Activated CD4-positive, alpha-beta T cell treated with anti-CD3 and anti-CD28 coated beads, Interleukin-2, amount 50 U/mL, for 4 hours (primary cell): ENCODE measurements at regions not wholly inside any gene's neighbourhood (a gene's known extent, or its start where the extent isn't known, plus 50 kb on each side); places are given as distances from the start of the nearest gene placed in this dataset.
"Not testable (repeated sequence)": the region's sequence is repeated elsewhere in the genome, so short reads cannot be mapped to it uniquely, and the experiment has no call there.

ENCODE experiments used
- DNase-seq, 2 experiments: peaks; one replicate each; pipeline ENCODE4 v3.0.0-alpha.2; 2020

DNA sequence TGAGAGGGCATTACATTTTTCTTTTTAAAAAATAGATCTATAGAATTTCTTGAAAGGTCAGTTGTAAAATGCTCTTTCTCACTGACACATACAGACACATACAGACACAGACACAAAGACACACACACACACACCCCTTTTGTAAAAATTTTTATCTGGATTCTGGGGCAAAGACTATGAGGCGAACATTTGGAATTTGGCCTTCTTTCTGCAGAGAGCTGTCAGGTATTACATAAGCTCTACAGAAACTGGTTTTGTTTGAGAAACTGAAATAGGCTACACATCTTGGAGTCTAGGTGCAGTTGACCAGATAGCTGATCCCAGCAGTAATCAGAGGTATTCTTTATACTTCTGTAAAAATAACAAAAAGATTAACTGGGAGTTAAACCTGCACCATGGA is 315.9 kb upstream of the RPS23 start:
- DNase-seq, result no peak

DNA sequence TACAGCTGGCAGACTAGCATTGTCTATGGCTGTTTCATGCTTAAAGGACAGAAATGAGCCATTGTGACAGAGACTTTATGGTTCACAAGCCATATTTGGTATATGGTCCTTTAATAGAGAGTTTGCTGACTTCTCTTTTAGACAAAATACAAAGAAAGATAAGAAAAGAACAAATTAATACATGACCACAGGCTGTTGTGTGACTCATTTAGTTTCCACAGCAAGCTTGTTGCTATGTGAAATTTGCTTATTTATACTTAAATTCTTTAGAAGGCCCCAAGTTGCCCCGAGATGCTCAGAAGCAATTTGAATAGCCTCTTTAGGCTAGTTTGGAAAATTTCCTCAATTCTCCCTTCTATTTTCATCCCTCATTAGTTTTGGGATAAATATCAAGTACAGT is 315.3 kb upstream of the RPS23 start:
- DNase-seq, result no peak

DNA sequence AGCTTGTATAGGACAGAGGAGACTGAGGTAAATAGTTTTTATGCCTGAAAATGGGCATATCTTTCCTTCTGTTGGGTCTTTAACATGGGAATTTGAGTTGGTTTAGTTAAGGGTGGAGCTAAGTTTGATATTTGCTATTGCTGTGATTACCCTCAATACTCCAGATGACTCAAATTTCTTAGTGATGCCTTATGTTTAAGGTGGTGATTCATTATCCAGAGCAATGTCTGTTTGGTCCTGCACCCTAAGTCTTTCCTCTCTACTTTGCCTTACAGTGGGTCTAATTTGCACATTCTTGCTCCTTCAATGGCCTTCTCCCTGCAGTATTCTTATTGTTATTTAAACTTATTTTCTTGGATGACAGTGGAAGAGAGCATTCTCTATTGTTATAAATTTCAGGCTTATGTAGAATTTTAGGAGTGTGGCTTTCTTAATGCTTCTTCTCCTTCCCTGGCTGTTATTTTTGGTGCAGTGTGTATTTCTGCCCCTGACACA is 312.9 kb upstream of the RPS23 start:
- no peak for DNase-seq

DNA sequence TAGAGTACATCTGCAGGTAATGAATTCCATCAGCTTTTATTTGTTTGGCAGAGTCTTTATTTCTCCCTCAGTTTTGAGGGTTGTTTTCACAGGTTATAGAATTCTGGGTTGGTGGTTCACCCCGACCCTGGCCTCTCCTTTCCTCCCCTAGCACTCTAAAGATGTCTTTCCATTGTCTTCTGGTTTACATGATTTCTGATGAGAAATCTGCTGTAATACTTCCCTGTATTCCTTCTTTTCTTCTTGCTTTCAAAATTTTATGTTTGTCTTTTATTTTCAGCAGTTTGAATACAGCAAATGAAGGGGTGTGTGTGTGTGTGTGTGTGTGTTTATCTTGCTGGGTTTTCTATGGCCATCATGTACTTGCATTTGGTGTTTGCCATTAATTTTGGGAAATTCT is 312.0 kb upstream of the RPS23 start:
- no peak for DNase-seq

GRCh38 chr5:82586661-82587310 is 308.6 kb upstream of the RPS23 start:
- DNase-seq, result no peak

DNA sequence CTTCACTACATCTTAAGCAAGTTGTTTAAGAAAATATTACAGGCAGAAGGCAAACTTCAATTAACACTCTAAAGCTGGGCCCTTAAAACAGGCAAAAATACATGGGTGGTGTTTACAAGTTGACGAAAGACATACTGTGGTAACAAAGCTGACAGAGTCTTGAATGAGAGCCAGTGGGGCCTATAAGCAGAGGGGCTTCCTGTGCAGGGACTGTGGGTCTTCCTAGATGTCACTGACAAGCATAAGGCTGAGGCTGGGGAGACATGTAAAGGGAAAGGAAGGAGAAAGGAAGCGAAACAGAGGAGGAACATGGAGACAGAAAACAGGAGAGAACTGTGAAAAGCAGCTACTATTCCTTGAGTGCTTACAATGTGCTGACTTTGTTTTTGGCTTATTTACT is 308.0 kb upstream of the RPS23 start:
- DNase-seq, result no peak

GRCh38 chr5:82584631-82585030 is 306.5 kb upstream of the RPS23 start:
- no peak for DNase-seq

DNA sequence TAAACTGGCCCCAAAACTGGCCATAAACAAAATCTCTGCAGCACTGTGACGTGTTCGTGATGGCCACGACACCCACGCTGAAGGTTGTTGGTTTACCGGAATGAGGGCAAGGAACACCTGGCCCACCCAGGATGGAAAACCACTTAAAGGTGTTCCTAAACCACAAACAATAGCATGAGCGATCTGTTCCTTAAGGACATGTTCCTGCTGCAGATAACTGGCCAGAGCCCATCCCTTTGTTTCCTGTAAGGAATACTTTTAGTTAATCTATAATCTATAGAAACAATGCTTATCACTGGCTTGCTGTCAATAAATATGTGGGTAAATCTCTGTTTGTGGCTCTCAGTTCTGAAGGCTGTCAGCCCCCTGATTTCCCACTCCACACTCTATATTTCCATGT is 305.2 kb upstream of the RPS23 start:
- DNase-seq, result not testable (repeated sequence)

GRCh38 chr5:82564963-82565362 is 286.8 kb upstream of the RPS23 start:
- DNase-seq, result no peak

DNA sequence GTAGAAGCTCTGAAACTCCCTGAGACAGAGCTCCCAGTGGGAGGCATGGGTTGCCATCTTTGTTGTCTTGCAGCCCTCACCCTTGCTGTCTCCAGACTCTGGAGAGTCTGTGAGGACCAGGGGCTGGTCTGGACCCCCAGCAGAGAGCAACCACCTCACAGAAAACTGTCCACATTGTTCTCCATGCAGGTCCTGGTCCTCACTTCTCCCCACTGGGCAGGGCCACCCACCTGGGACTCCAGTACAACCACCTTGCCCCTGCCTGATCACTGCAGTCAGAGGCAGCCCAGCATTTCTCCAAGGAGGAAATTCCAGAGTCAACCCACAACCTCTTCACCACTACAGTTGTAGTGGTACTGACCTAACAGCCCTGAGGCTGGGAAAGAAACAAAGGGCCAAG is 285.6 kb upstream of the RPS23 start:
- no peak for DNase-seq

DNA sequence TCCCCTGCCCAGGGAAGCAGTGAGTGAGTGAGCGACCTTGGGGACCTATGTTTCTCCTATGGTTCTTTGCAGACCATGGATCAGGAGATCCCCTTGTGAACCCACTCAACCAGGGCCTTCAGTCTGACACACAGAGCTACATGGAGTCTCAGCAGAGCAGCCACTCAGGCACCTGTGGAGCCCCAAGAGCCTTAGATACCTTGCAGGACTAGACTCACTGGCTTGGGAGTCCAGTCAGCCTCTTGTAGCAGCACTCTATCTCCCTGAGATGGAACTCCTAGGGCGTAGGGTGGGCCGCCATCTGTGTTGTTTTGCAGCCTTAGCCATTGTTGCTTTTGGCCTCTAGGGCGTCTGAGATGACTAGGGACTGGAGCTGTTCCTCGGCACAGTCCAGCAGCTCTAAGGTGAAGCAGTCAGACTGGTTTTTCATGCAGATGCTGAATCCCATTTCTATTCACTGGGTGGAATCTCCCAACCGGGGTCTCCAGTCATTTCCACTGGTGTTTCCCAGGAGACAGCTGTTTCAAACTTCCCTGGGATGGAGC is 284.6 kb upstream of the RPS23 start:
- no peak for DNase-seq

DNA sequence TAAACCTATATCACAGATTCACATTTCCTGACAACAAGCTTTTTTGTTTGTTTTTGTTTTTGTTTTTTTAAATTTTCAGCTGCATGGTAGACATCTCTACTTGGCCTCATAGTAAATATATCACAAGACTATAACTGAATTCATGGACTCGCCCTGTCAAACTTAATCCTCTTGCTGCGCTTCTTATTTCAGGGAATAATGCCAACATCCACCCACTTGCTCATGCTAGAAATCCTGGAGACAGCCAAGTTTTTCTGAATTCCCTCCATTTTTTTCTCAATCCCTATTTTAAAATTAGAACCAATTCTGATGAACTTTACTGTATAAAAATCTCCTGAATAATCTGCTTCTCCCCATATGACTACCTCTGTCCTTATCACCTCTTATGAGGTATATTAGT is 283.6 kb upstream of the RPS23 start:
- DNase-seq, result no peak

DNA sequence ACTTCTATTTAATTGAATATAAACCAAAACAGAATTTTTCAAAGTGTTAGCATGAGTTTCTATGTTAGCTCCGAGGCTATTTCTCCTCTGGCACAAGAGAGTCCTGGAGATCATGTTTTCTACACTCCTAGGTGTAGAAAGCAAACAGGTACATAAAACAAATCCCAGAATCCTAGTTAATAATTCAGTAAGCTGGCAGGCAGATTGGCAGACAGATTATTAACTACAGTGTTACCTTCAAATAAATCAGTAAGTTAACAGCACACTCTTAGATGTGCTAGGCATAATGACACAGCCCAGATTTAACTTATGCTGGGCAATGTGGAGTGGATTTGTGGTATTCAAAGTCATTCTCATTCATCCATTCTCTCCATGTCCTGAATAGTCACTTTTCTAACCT is 282.8 kb upstream of the RPS23 start:
- DNase-seq, result no peak

DNA sequence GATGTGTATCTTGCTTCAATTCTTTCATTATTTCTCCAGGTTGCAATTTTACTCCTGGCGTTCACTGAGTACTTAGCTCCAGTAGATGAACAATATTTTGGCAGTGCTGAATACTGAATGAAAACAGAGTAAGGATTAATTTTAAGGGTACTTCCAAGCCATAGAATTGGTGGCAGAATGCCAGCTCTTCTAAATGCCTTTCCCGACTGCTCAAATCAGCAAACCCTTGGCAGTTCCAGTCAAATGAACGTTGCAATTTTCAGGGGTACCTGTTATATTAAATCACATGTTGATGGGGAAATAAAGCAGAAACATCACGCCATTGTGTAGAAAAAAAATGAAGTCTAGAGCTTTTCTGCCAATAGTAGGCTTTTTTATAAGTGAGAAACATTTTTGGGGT is 282.4 kb upstream of the RPS23 start:
- no peak for DNase-seq

GRCh38 chr5:82551840-82552385 is 273.8 kb upstream of the RPS23 start:
- DNase-seq, result no peak

DNA sequence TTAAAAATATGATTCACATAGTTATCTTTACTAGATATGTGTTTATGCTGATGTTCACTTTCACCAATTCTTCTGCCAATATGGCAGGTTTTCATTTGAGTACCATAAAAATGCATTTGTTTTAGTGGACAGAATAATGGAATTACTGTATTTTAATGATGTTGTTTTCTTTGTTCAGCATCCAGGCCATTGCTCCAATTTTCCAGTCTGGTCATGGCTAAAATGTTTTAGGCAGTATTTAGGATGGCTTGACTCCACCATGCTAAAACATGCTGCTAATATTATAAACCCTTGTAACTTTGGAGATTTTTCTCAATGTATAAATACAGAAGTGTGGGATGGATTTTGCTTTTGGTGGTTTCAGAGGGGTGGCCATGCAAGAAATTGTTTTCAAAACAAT is 273.0 kb upstream of the RPS23 start:
- no peak for DNase-seq

DNA sequence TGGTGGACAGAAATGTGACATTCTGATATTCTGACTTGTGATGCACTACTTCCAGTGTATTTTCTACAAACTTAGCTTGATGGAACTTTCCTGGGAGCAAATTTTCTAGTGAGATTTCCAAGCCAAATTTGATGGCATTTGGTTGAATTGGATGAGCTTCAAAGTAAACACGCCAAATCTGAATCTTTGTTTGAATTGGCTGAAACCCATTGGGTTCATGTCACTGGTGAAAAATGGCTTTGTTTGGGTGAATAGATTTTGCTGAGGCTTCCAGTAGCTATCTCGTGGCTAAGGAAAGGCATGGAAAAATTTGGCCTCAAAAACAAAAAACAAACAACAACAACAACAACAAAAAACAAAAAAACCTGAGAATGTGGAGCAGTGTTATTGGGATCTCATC is 271.1 kb upstream of the RPS23 start:
- DNase-seq, result no peak

DNA sequence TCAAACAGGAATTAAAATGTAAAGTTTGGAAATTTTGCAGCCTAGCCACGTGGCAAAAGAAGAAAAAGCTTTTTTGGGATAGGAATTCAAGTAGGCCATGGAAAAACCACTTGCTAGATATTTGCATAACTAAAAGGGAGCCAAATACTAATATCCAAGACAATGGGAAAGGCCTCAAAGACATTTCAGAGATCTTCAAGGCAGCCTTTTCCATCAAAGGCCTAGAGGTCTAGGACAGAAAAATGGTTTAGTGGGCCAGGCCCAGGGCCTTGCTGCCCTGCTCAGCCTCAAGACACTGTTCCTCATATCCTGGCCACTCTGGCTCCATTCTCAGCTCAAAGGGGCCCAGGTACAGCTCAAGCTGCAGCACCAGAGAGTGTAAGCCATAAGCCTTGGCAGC is 265.9 kb upstream of the RPS23 start:
- DNase-seq, result no peak

DNA sequence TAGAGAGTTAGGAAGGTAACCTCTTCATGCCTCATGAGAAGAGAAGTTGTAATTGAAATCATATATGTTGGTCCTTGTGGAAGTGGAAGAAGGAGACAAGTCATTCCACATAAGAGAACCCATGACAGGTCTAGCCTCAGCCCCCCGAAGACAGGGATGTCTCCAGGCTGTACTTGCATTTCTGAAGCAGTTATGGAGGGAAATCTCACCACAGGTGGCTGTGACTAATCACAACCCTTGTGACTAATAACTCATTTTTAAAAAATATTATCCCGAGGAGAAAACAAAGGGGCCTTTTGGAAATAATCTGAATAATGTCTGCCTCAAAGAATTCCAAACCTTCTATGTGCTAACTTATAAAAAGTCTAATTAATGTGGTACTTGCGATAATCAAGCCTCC is 262.1 kb upstream of the RPS23 start:
- DNase-seq, result no peak

DNA sequence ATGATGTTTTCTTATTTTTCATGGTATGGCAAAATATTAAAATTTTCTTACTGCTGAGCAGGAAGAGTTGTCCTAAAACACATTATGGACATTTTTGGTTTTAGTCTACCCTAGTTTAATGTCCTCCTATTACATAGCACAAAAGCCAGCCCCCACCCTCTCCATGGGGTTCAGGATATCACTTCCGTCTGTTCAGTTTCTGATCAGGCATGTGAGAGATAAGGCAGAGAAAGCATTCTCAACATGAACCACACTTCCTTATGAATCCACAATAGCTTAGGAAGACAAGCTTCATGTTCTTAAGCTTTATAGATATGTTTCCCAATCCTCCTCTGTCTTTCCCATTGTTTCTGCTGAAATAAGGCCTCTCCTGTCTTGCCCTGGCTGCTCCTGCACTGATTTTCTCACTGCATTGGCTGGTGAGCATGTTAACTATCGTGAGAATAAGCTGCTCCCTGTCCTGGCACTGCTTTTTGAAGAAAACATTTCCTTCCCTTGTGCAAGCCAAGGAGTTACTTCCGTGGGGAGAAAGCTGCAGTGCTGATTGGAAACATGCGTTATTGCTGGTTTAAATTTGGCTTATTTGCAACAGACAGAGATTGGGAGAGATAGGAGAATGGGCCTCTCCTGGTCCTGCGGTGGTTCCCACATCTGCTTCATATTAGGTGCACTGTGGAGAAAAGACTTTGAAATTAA is 260.3 kb upstream of the RPS23 start:
- DNase-seq, result no peak

GRCh38 chr5:82537687-82538306 is 259.6 kb upstream of the RPS23 start:
- no peak for DNase-seq

GRCh38 chr5:82534986-82535385 is 256.8 kb upstream of the RPS23 start:
- DNase-seq, result no peak

GRCh38 chr5:82532075-82532474 is 253.9 kb upstream of the RPS23 start:
- DNase-seq, result not testable (repeated sequence)

DNA sequence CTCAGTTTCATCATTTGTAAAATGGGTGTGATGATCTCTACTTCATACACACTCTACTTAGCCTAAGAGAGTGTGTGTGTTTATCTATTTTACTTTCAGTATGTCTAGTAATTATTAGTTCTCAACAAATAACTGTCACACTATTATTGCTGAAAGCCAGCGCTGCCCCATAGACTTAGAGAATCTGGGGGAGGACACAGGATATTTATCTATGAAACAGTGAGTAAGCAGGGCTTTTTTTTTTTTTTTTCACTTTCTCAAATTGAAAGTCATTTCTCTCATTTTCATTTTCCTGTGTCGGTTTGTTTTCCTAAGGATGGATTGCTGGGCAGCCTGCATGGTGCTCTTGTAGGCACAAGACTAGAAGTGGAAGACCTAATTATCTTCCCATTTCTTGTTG is 248.4 kb upstream of the RPS23 start:
- no peak for DNase-seq
